GM12878 (cell line): ENCODE measurements at regions not wholly inside any gene's neighbourhood (a gene's known extent, or its start where the extent isn't known, plus 50 kb on each side); places are given as distances from the start of the nearest gene placed in this dataset.

Experiments used
- ATAC-seq: fragments of 200-7000 bp; cut with Tn5 transposase; 3 replicates; pipeline ENCODE4 v1.9.1; 2020; ENCODE audit warnings: mild to moderate bottlenecking, moderate library complexity
- BruUV-seq: library from RNA; stranded (reverse); fragments of 400-500 nt; replicated peaks from 2 replicates; lab custom pipeline; 2021; lab: Mats Ljungman, UMichigan
- CTCF ChIA-PET: fragments of 300-600 bp; sonication (Branson Sonifier 250); formaldehyde crosslinking; extraction: SDS; loops from one replicate; lab custom pipeline; 2021; ENCODE audit warnings: inconsistent platforms; lab: Yijun Ruan, JAX
- POLR2A ChIA-PET: fragments of 350-600 bp; formaldehyde crosslinking; extraction: SDS; loops from one replicate; lab custom pipeline; 2021; ENCODE audit warnings: inconsistent platforms; lab: Charles Lee
- RAD21 ChIA-PET: fragments of 300-600 bp; sonication (Branson Sonifier 250); formaldehyde crosslinking; loops from one replicate; lab custom pipeline; 2023; ENCODE audit warnings: antibody characterized with exemption; ENCODE audit not compliant: unreplicated experiment; lab: Charles Lee
- SMC1A ChIA-PET: fragments of 300-600 bp; sonication (Branson Sonifier 250); formaldehyde crosslinking; loops from one replicate; lab custom pipeline; 2023; ENCODE audit not compliant: unreplicated experiment, uncharacterized antibody; lab: Charles Lee
- DNase-seq: peaks from one replicate; pipeline ENCODE4 v3.0.0-alpha.2; 2011; ENCODE audit warnings: low read depth, low spot score
- FAIRE-seq: peaks from 3 replicates; lab custom pipeline; 2011; peaks lifted over from hg19 to GRCh38; lab: Jason Lieb, UNC
- H2AFZ ChIP-seq: 2 replicates; pipeline ENCODE4 v1.6.0; 2011; ENCODE audit warnings: low read depth, low read length, control low read depth; ENCODE audit not compliant: control insufficient read depth
- H3K27ac ChIP-seq: 2 replicates; pipeline ENCODE4 v1.5.1; 2011; ENCODE audit warnings: control low read depth; ENCODE audit not compliant: control insufficient read depth, insufficient read depth
- H3K27me3 ChIP-seq, 2 experiments: replicated peaks in 1 of 2; 2 replicates each; pipeline versions ENCODE4 v1.6.0 to v1.6.1; 2011; ENCODE audit warnings: low read length in 1 of 2; ENCODE audit not compliant: control insufficient read depth in 2 of 2, insufficient read depth in 2 of 2
- H3K36me3 ChIP-seq, 2 experiments: 2 replicates each; pipeline ENCODE4 v1.5.1; 2011; ENCODE audit warnings: low read length in 1 of 2; ENCODE audit not compliant: control insufficient read depth in 2 of 2, insufficient read depth in 2 of 2
- H3K4me1 ChIP-seq: 2 replicates; pipeline ENCODE4 v1.6.1; 2011; ENCODE audit warnings: mild to moderate bottlenecking, low read length, moderate library complexity, mixed read lengths; ENCODE audit not compliant: control insufficient read depth, insufficient read depth
- H3K4me2 ChIP-seq: 2 replicates; pipeline ENCODE4 v1.6.0; 2011; ENCODE audit warnings: control low read depth; ENCODE audit not compliant: control insufficient read depth, insufficient read depth
- H3K4me3 ChIP-seq: fragments of 200-600 bp; sonication (generic); 2 replicates; pipeline ENCODE4 v1.5.1; 2016
- H3K79me2 ChIP-seq: 2 replicates; pipeline ENCODE4 v1.6.0; 2011; ENCODE audit warnings: low read length; ENCODE audit not compliant: control insufficient read depth, insufficient read depth
- H3K9ac ChIP-seq: 2 replicates; pipeline ENCODE4 v1.8.0; 2011; ENCODE audit warnings: low read length, control low read depth, mixed read lengths; ENCODE audit not compliant: control insufficient read depth, insufficient read depth
- H3K9me3 ChIP-seq: replicated peaks from 3 replicates; pipeline ENCODE4 v1.5.1; 2011; ENCODE audit warnings: mild to moderate bottlenecking, low read length; ENCODE audit not compliant: control insufficient read depth, insufficient read depth
- H4K20me1 ChIP-seq: 2 replicates; pipeline ENCODE4 v1.6.0; 2011; ENCODE audit not compliant: control insufficient read depth, insufficient read depth
- CBFB ChIP-seq: IDR thresholded peaks from 2 replicates; pipeline ENCODE4 v1.6.1; 2016; ENCODE audit warnings: antibody characterized with exemption, low read depth
- GATAD2B ChIP-seq: fragments of 450-650 bp; conservative IDR thresholded peaks from 2 replicates; pipeline ENCODE4 v1.6.1; 2017; ENCODE audit warnings: low read depth, mild to moderate bottlenecking, moderate library complexity
- MAX ChIP-seq: IDR thresholded peaks from 2 replicates; pipeline ENCODE4 v1.6.1; 2012; ENCODE audit warnings: low read depth, low read length, improper control_type of control experiment
- NKRF ChIP-seq: fragments of 450-650 bp; conservative IDR thresholded peaks from 2 replicates; pipeline ENCODE4 v1.6.1; 2017; ENCODE audit warnings: mild to moderate bottlenecking, moderate library complexity
- PRDM15 ChIP-seq: fragments of 450-650 bp; formaldehyde crosslinking; IDR thresholded peaks from 2 replicates; pipeline ENCODE4 v1.4.0; 2020; ENCODE audit warnings: mild to moderate bottlenecking, moderate library complexity
- RELB ChIP-seq: fragments of 450-650 bp; IDR thresholded peaks from 2 replicates; pipeline ENCODE4 v1.6.1; 2017; ENCODE audit warnings: low read depth, mild to moderate bottlenecking, moderate library complexity
- TBL1XR1 ChIP-seq: IDR thresholded peaks from 2 replicates; pipeline ENCODE4 v1.6.1; 2012; ENCODE audit warnings: low read depth, low read length, improper control_type of control experiment
- ZNF384 ChIP-seq: IDR thresholded peaks from 2 replicates; pipeline ENCODE4 v1.6.1; 2012; ENCODE audit warnings: low read depth, mild to moderate bottlenecking, low read length, improper control_type of control experiment, borderline replicate concordance
- WGBS: methylation state at CpG from one replicate; pipeline ENCODE4 v1.1.6; 2016; ENCODE audit warnings: low lambda C conversion rate; ENCODE audit not compliant: insufficient replicate concordance, insufficient coverage; ENCODE audit errors: missing lambda C conversion rate; 5-methylcytosine and 5-hydroxymethylcytosine counted together
- in situ Hi-C: fragments of 300-500 bp; cut with MboI; formaldehyde crosslinking; loops from 9 replicates; pipeline ENCODE4 v1.14.3; 2018; ENCODE audit warnings: mixed read lengths
- intact Hi-C: fragments of 100-400 bp; cut with micrococcal nuclease; formaldehyde crosslinking; loops from one replicate; pipeline ENCODE4 v1.14.2; 2022; ENCODE audit not compliant: unreplicated experiment

- ATAC-seq: no peak
- H3K27me3 ChIP-seq: no peaks in the 10 kb centered on the region
- no peak overlapping the region for H3K4me3 ChIP-seq
- in situ Hi-C loops: no loop called here
- no peak for TF ChIP-seq PRDM15 (CRISPR knock-in tag)
- no peak for TF ChIP-seq ZNF384
- no peak for TF ChIP-seq NKRF
- no peak for TF ChIP-seq TBL1XR1
- TF ChIP-seq MAX: no peak
- no peak for TF ChIP-seq CBFB
- TF ChIP-seq GATAD2B: no peak
- no peak for TF ChIP-seq RELB
- TF ChIP-seq, all 136 proteins: peak for 0
- POLR2A ChIA-PET: no interaction called here
- Histone ChIP-seq H3K79me2 (no peaks in the 10 kb centered on the region), H3K9me3 (no peaks in the 10 kb centered on the region), H3K36me3 (no peaks in the 10 kb centered on the region), H4K20me1 (no peaks in the 10 kb centered on the region), H3K4me2 (no peak overlapping the region), H3K4me1 (no peaks in the 10 kb centered on the region), H3K27ac (no peak overlapping the region), H3K9ac (no peak overlapping the region), H2AFZ (no peak overlapping the region)
- SMC1A ChIA-PET: no interaction called here
- FAIRE-seq (no peak), DNase-seq (no peak)
- CTCF ChIA-PET: interaction anchor here (0.6 kb wide), 1 partner anchor 58 kb away, joined by 3 read pairs; no protein-coding TSS in a partner anchor
- intact Hi-C loops: no loop called here
- 38% methylated on average over 3 of the region's 3 CpGs for WGBS
- RAD21 ChIA-PET: no interaction called here
- BruUV-seq: no TSS peak
Observed at GRCh38 chr6:112717401-112717800, 370.3 kb downstream of the RFPL4B start.
